ENCODE measurements at regions not wholly inside any gene's neighbourhood (a gene's known extent, or its start where the extent isn't known, plus 50 kb on each side); places are given as distances from the start of the nearest gene placed in this dataset.

DNA sequence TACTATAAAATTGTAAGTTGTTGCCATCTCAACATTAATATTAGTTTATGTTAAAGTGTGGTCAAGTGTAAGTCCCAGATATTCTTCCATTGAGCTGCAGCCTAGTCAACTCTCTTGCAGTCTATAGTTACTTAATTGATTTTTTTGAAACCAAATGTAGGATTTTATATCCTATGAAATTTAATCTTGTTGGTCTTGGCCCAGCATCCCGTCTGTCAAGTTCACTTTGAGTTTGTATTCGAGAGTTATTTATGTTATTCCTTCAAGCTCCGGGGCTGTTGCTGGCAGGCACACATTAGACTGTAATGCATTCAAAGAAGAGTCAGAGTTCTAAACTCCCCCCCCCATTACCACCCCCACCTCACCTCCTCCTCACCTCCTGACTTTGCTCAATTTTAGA lies 71.0 kb upstream of the SPACA1 start:
- Histone ChIP-seq H3K27me3 (replicated peaks; ENCODE audit: insufficient read depth) (no peaks in the 10 kb centered on the region), H3K4me2 (ENCODE audit: unreplicated experiment) (no peak overlapping the region), H4K20me1 (ENCODE audit: insufficient read depth) (no peaks in the 10 kb centered on the region), H3K9ac (no peak overlapping the region), H2AFZ (no peak overlapping the region), H3K4me1 (ENCODE audit: insufficient read depth) (no peaks in the 10 kb centered on the region), H3K79me2 (ENCODE audit: insufficient read depth) (no peaks in the 10 kb centered on the region), H3F3A (ENCODE audit: insufficient read depth) (no peaks in the 10 kb centered on the region), H3K9me2 (ENCODE audit: insufficient read depth) (no peaks in the 10 kb centered on the region; the same call in 1 of the 2 replicates), H3K4me3 (no peak overlapping the region), H3K9me3 (ENCODE audit: low read depth) (no peaks in the 10 kb centered on the region), H3K27ac (no peak overlapping the region), H3K36me3 (ENCODE audit: low read depth) (no peaks in the 10 kb centered on the region)
- 32 to 39% methylated on average over 3 of the region's 3 CpGs for WGBS, 2 experiments (ENCODE audit: low coverage in 1 of 2, low lambda C conversion rate in 2 of 2, missing lambda C conversion rate in 2 of 2)
- DNase-seq, result no peak
- TF ChIP-seq EZH2phosphoT487 (IDR thresholded peaks at IDR 0.05; ENCODE audit: insufficient read depth, low read depth) (no peak), EZH2 (IDR thresholded peaks at IDR 0.05; ENCODE audit: insufficient read depth, poor library complexity, severe bottlenecking) (no peak)
- in situ Hi-C loops (cut with MboI), result no loop called here

DNA sequence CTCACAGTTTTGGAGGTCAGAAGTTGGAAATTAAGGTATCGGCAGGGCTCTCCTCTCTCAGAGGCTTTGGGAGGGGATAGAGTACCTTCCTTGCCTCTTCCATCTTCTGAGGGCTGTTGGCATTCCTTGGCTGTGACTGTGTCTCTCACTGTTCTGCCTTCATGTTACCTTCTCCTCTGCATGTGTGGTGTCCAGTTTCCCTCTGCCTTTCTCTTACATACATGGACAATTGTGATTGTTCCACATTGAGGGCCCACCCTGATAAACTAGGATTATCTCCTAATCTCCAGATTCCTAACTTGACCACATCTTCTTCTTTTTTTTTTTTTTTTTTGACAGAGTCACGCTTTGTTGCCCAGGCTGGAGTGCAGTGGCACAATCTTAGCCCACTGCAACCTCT lies 72.1 kb upstream of the SPACA1 start:
- no peak for TF ChIP-seq EZH2phosphoT487 (IDR thresholded peaks at IDR 0.05; ENCODE audit: insufficient read depth, low read depth)
- no peak for TF ChIP-seq EZH2 (IDR thresholded peaks at IDR 0.05; ENCODE audit: insufficient read depth, poor library complexity, severe bottlenecking)
- in situ Hi-C loops (cut with MboI), result no loop called here
- Histone ChIP-seq H3F3A (ENCODE audit: insufficient read depth) (no peaks in the 10 kb centered on the region), H3K4me1 (ENCODE audit: insufficient read depth) (no peaks in the 10 kb centered on the region), H3K9ac (no peak overlapping the region), H3K27me3 (replicated peaks; ENCODE audit: insufficient read depth) (no peaks in the 10 kb centered on the region), H3K4me3 (no peak overlapping the region), H3K4me2 (ENCODE audit: unreplicated experiment) (no peak overlapping the region), H3K9me3 (ENCODE audit: low read depth) (no peaks in the 10 kb centered on the region), H2AFZ (no peak overlapping the region), H3K27ac (no peak overlapping the region), H3K79me2 (ENCODE audit: insufficient read depth) (no peaks in the 10 kb centered on the region), H3K36me3 (ENCODE audit: low read depth) (no peaks in the 10 kb centered on the region), H4K20me1 (ENCODE audit: insufficient read depth) (no peaks in the 10 kb centered on the region), H3K9me2 (ENCODE audit: insufficient read depth) (no peaks in the 10 kb centered on the region; the same call in 1 of the 2 replicates)
- DNase-seq, result no peak
- WGBS, 2 experiments (ENCODE audit: low coverage in 1 of 2, low lambda C conversion rate in 2 of 2, missing lambda C conversion rate in 2 of 2), result 30 to 42% methylated on average over 2 of the region's 2 CpGs

- no peak for DNase-seq
- in situ Hi-C loops (cut with MboI), result no loop called here
- H3K36me3 ChIP-seq (ENCODE audit: low read depth), result no peaks in the 10 kb centered on the region
- no peak overlapping the region for H2AFZ ChIP-seq
- no peak overlapping the region for H3K9ac ChIP-seq
- no peak overlapping the region for H3K4me2 ChIP-seq (ENCODE audit: unreplicated experiment)
- peaks cover 24% of the 10 kb centered on the region for H3K27me3 ChIP-seq (replicated peaks; ENCODE audit: insufficient read depth)
- no peaks in the 10 kb centered on the region for H3K9me2 ChIP-seq (ENCODE audit: insufficient read depth)
- TF ChIP-seq EZH2 (IDR thresholded peaks at IDR 0.05; ENCODE audit: insufficient read depth, poor library complexity, severe bottlenecking) (no peak), EZH2phosphoT487 (IDR thresholded peaks at IDR 0.05; ENCODE audit: insufficient read depth, low read depth) (no peak)
- no peak overlapping the region for H3K4me3 ChIP-seq
- no peaks in the 10 kb centered on the region for H3K4me1 ChIP-seq (ENCODE audit: insufficient read depth)
- no peaks in the 10 kb centered on the region for H4K20me1 ChIP-seq (ENCODE audit: insufficient read depth)
- no peaks in the 10 kb centered on the region for H3K9me3 ChIP-seq (ENCODE audit: low read depth)
- no peaks in the 10 kb centered on the region for H3K79me2 ChIP-seq (ENCODE audit: insufficient read depth)
- H3K27ac ChIP-seq, result no peak overlapping the region
- no peaks in the 10 kb centered on the region for H3F3A ChIP-seq (ENCODE audit: insufficient read depth)
Observed at GRCh38 chr6:87972279-87972678, 75.4 kb upstream of the SPACA1 start.

GRCh38 chr6:87971605-87972262 lies 75.9 kb upstream of the SPACA1 start:
- H3K4me3 ChIP-seq, result no peak overlapping the region
- no peak overlapping the region for H2AFZ ChIP-seq
- no peaks in the 10 kb centered on the region for H3K4me1 ChIP-seq (ENCODE audit: insufficient read depth)
- H4K20me1 ChIP-seq (ENCODE audit: insufficient read depth), result no peaks in the 10 kb centered on the region
- in situ Hi-C loops (cut with MboI), result no loop called here
- H3K79me2 ChIP-seq (ENCODE audit: insufficient read depth), result no peaks in the 10 kb centered on the region
- no peak overlapping the region for H3K4me2 ChIP-seq (ENCODE audit: unreplicated experiment)
- H3K9me3 ChIP-seq (ENCODE audit: low read depth), result no peaks in the 10 kb centered on the region
- TF ChIP-seq EZH2 (IDR thresholded peaks at IDR 0.05; ENCODE audit: insufficient read depth, poor library complexity, severe bottlenecking), result no peak
- no peak for TF ChIP-seq EZH2phosphoT487 (IDR thresholded peaks at IDR 0.05; ENCODE audit: insufficient read depth, low read depth)
- no peak overlapping the region for H3K9ac ChIP-seq
- no peaks in the 10 kb centered on the region for H3K36me3 ChIP-seq (ENCODE audit: low read depth)
- H3K27ac ChIP-seq, result no peak overlapping the region
- DNase-seq, result no peak
- WGBS, 2 experiments (ENCODE audit: low coverage in 1 of 2, low lambda C conversion rate in 2 of 2, missing lambda C conversion rate in 2 of 2), result 19 to 26% methylated on average over 5 of the region's 5 CpGs
- peaks cover 24% of the 10 kb centered on the region for H3K27me3 ChIP-seq (replicated peaks; ENCODE audit: insufficient read depth)
- no peaks in the 10 kb centered on the region for H3F3A ChIP-seq (ENCODE audit: insufficient read depth)
- H3K9me2 ChIP-seq (ENCODE audit: insufficient read depth), result no peaks in the 10 kb centered on the region

Data from GM23248 (cell line).